ENCODE measurements at regions not wholly inside any gene's neighbourhood (a gene's known extent, or its start where the extent isn't known, plus 50 kb on each side); places are given as distances from the start of the nearest gene placed in this dataset.

DNA sequence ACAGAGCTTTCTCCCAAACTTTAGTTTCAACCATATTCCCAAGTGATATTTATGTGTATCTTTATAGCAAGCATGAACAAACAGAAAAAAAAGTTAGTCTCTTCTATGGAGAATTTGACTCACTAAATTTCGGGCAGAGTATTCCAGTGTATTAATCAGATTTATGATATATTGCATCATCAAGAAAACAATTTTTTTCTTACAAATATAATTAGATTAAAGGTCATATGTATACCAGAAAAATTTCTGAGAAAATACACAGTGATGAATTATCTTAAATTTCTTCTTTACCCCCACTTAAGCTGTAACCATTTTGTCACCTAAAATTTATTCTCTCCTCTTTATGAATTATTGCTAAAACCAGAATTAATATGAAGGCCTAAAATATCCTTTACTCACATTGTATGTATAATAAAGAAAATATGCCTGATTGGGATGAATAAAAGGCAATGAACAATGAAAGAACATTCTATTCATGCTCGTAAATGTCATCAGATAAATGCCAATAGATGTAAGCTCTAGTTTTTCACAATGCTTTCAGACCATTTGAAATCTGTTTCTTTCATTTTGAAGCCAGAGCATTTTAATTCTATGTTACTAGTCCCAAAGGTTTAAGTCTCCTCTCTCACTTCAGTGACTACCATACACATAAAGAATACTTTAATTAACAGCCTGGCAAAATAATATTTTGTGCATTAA lies 192.1 kb downstream of the HGF start:
- TF ChIP-seq HDAC2 (IDR thresholded peaks at IDR 0.05) (no peak), RFX5 (IDR thresholded peaks at IDR 0.05) (no peak), POLR2A (IDR thresholded peaks at IDR 0.05; ENCODE audit: low read length) (no peak), RCOR1 (IDR thresholded peaks at IDR 0.05; ENCODE audit: low read depth, low read length) (no peak), REST (IDR thresholded peaks at IDR 0.05) (no peak), CBX2 (IDR thresholded peaks at IDR 0.05; ENCODE audit: borderline replicate concordance, low read depth) (no peak)
- TF ChIP-seq, protein P1, sequence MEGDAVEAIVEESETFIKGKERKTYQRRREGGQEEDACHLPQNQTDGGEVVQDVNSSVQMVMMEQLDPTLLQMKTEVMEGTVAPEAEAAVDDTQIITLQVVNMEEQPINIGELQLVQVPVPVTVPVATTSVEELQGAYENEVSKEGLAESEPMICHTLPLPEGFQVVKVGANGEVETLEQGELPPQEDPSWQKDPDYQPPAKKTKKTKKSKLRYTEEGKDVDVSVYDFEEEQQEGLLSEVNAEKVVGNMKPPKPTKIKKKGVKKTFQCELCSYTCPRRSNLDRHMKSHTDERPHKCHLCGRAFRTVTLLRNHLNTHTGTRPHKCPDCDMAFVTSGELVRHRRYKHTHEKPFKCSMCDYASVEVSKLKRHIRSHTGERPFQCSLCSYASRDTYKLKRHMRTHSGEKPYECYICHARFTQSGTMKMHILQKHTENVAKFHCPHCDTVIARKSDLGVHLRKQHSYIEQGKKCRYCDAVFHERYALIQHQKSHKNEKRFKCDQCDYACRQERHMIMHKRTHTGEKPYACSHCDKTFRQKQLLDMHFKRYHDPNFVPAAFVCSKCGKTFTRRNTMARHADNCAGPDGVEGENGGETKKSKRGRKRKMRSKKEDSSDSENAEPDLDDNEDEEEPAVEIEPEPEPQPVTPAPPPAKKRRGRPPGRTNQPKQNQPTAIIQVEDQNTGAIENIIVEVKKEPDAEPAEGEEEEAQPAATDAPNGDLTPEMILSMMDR (IDR thresholded peaks at IDR 0.05) = no peak
